GM19372 (cell line): ENCODE measurements at regions not wholly inside any gene's neighbourhood (a gene's known extent, or its start where the extent isn't known, plus 50 kb on each side); places are given as distances from the start of the nearest gene placed in this dataset.

Experiments
- ATAC-seq: cut with Tn5 transposase; IDR thresholded peaks from one replicate; pipeline ENCODE4 v1.9.1; 2021; ENCODE audit warnings: mild to moderate bottlenecking, low read depth, moderate library complexity; ENCODE audit not compliant: unreplicated experiment

DNA sequence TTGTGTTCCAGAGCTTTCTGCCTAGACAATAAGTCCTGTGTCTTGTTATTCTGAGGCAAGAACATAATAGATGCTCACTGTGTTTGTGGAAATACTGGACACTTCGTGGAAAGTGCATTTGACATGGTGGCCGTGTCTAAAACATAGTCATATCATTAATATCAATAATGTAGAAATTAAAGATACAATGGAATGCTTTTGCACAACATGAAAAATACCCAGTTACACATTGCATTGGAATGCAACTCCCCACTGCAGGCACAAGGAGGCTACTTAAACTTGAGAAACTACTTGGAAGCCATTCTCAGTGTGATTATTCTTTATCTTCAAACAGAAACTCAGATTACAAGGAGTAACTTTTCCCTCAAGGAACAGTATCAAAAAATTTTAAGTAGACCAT, 145.3 kb upstream of the ZNF462 start:
- ATAC-seq: no peak

DNA sequence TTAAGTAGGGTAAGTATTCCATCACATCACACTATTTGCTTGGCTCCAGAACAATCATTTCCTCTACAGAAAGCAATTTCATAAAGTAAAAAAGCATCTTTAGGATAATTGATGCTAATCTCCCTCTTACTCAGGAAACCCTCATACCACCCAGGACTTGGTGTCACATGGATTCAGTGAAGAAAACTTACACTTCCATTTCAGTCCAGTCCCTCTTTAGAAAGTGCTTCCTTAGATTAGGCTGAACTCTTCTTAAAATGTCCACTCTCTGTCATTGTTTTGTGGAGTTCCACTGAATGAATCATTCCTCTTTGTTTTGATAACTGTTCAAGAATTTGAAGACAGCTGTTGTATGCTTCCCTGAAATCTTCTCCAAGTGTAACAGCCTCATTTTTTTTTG, 144.0 kb upstream of the ZNF462 start:
- no peak for ATAC-seq

GRCh38 chr9:106722051-106722753, 140.8 kb upstream of the ZNF462 start:
- no peak for ATAC-seq

- no peak for ATAC-seq
Observed at GRCh38 chr9:106723926-106724325, 139.0 kb upstream of the ZNF462 start.

DNA sequence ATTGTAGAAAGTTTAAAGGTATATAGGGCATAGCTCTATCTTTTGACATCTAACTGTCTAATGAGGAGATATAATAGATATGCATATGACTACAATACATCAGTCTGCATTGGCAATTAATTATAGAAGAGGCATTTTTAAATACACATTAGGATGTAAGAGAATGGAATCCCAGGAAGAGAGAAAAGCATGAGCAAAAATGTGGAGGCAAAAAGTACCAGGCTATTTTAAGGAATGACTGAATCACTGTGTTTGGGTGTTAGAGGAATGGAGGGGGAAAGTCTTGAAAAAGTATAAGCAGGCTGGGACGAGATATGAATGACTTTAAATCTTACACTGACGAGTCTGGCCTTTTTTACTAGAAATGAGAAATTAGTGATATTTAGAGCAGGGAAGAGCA, 138.4 kb upstream of the ZNF462 start:
- no peak for ATAC-seq

DNA sequence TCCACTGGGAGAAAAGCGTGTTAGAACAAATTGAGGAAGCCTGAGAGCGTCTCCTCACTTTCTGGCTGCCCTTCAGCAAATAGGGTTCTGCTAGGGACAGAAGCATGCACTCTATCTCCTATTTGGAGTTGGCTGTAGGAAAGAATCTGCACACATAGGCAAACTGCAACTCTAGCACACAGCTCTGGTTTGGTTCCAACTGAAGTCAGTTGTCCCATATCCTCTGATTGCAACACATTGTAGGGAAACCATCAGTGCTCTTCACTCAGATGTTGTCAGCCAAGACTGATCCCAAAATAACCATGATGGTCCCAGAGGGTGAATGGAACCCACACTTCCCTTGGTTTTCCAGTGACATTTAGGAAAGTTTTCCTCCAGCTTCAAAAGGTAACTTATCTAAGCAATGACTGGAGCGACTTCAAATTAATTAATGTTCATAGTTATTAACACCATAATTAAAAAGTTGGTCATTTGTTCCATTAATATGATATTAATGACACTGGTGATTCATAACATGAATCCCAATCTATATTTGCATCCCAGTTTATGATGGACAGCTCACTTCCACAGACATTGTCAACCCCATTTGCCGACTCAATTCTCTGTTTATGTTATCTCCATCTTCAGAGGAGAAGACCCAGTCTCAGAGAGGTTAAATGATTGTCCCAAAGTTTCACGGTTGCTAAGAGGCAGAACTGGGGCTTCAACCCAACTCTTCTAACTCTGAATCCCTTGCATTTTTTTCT, 136.7 kb upstream of the ZNF462 start:
- no peak for ATAC-seq

- ATAC-seq: no peak
Observed at GRCh38 chr9:106727969-106728368, 135.0 kb upstream of the ZNF462 start.

- ATAC-seq: no peak
Observed at GRCh38 chr9:106728860-106729259, 134.1 kb upstream of the ZNF462 start.

GRCh38 chr9:106731910-106732309, 131.1 kb upstream of the ZNF462 start:
- no peak for ATAC-seq

DNA sequence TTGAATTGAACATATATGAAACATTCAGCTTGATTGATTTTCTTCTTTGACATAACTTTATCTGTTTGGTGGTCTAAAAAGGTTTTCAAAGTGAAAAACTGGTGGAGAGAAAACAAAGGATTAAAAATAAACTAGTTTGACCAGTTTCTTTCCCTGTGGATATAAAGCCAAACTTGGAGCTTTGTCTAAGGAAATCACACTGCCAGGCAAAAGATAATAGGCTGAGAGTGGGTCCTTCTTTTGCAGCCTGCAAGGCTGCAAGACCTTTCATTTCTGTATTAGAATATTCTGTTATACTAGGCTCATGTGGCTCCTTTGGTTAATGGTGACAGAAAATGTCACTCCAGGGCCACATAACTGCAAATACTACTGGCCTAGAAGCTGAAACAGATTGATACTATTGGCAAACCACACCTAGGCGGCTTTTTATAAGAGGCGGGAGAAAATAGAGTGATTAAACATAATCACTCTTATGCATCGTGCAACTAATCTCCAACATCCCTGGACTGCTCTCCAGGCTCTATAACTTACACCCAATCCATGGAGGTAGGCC, 129.1 kb upstream of the ZNF462 start:
- no peak for ATAC-seq

GRCh38 chr9:106737516-106737915, 125.5 kb upstream of the ZNF462 start:
- no peak for ATAC-seq

- ATAC-seq: no peak
Observed at GRCh38 chr9:106738109-106738508, 124.9 kb upstream of the ZNF462 start.

GRCh38 chr9:106745457-106745856, 117.5 kb upstream of the ZNF462 start:
- ATAC-seq: no peak

DNA sequence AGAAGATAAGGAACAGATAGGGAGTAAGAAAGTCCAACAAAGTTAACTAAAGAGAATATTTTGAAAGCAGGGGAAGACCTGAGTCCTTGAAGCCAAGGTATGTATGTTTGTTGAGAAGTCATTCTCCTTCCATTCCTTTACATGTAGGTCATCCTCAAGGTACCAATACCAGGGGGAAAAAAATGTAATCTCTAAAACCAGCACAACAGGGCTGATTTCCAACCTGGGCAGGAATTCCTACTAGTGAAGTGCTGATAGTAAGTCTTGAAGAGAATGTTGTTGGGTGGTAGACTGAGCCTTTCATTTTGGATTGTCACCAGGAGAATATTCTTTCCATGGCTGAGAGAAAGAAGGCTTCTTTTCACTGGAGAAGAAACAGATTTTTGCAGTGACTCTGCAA, 117.1 kb upstream of the ZNF462 start:
- ATAC-seq: no peak

DNA sequence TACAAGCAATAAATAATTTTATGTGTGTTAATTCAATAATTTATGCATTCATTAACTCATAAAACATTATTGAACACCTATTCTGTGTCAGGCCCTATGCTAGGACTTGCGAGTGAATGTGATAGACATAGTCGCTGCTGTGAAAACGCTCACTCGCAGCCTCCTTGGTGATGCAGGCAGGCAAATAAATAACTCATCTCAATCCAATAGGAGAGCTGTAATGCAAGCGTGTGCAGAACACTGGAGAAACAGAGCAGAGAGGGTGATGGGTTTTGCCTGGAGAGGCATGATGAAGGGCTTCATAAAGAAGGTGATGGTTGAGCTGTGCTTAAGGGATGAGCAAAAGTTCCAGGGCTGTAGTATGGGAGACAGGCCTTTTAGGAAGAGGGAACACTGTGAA, 111.3 kb upstream of the ZNF462 start:
- no peak for ATAC-seq

- ATAC-seq: no peak
Observed at GRCh38 chr9:106752581-106752980, 110.4 kb upstream of the ZNF462 start.

DNA sequence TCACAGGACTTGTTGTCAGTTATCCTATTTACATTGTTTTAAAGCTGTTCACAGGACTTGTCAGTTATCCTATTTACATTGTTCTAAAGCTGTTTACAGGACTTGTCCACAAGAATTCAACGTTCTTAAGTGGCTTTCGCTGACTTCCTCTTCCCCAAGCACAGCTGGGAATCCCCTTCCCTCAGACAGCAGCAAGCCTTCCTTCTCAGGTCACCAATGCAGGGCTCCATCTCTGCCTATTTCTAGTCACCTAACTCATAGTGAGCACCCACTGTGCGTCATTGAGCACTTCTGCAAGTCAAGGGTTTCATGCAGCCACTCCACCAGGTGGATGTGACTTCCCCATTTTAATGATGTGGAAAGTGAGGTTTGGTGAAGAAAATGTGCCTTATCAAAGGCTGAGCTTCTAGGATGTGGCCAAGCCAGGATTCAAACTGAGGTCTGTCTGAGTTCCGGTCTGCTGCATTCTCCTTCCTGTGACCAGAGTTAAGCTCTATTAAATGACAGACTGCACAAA, 109.8 kb upstream of the ZNF462 start:
- ATAC-seq: peak; percentile 70

- no peak for ATAC-seq
Observed at GRCh38 chr9:106755736-106756135, 107.2 kb upstream of the ZNF462 start.

- ATAC-seq: no peak
Observed at GRCh38 chr9:106757514-106757913, 105.5 kb upstream of the ZNF462 start.

DNA sequence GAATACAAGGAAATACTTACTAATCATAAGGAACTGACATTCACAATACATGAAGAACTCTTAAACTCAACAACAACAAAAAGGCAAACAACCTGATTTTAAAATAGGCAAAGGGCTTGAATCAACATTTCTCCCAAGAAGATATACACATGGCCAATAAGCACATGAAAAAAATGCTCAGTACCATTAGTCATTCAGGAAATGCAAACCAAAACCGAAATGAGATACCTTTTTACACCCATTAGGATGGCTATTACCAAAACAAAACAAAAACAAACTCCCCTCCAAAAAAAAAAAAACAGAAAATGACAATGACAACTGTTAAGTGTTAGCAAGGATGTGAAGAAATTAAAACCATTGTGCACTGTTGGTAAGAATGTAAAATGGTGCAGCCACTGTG, 104.1 kb upstream of the ZNF462 start:
- ATAC-seq: peak; percentile 57

DNA sequence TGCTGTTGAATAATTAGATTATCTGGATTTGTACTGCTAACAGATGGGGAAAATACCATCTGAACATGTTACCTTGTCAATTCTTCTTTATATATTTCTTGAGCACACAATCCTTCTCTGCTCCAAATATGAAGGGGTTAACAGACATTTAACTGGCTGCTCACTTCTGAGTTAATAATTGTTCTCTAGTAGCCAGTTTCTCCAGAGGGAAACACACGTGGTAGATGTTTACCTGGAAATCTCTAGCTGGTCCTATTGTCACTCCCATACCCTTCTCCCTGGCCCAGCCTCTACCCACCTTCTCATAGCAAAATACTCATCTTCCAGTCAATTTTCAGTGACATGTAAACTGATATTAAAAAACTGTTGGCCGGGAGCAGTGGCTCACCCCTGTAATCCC, 101.5 kb upstream of the ZNF462 start:
- no peak for ATAC-seq

- ATAC-seq: no peak
Observed at GRCh38 chr9:106766616-106767015, 96.3 kb upstream of the ZNF462 start.
